Activated CD4-positive, alpha-beta T cell treated with anti-CD3 and anti-CD28 coated beads, Interleukin-2, amount 10 ng/mL, durations not matched to agents 7 days and 5 days (primary cell): ENCODE measurements at regions not wholly inside any gene's neighbourhood (a gene's known extent, or its start where the extent isn't known, plus 50 kb on each side); places are given as distances from the start of the nearest gene placed in this dataset.

ENCODE experiments used
- CTCF ChIA-PET: fragments of 350-600 bp; sonication (Branson Sonifier 250); formaldehyde crosslinking; loops from one replicate; lab custom pipeline; 2021; ENCODE audit warnings: antibody characterized with exemption; lab: Charles Lee
- POLR2A ChIA-PET: fragments of 350-600 bp; sonication (Branson Sonifier 250); formaldehyde crosslinking; loops from one replicate; lab custom pipeline; 2021; ENCODE audit warnings: antibody characterized with exemption; lab: Charles Lee
- DNase-seq: peaks from one replicate; pipeline ENCODE4 v3.0.0-alpha.2; 2020
- H3K27ac Mint-ChIP-seq: one replicate; pipeline ENCODE4 v1.8.0; 2021; ENCODE audit warnings: mild to moderate bottlenecking, moderate library complexity, mixed read lengths
- H3K27me3 Mint-ChIP-seq: one replicate; pipeline ENCODE4 v1.8.0; 2021; ENCODE audit warnings: mixed read lengths
- H3K36me3 Mint-ChIP-seq: one replicate; pipeline ENCODE4 v1.8.0; 2021; ENCODE audit warnings: low read depth, mixed read lengths
- H3K4me1 Mint-ChIP-seq: one replicate; pipeline ENCODE4 v1.8.0; 2021; ENCODE audit warnings: mixed read lengths
- H3K4me3 Mint-ChIP-seq: one replicate; pipeline ENCODE4 v1.8.0; 2021; ENCODE audit warnings: mild to moderate bottlenecking, moderate library complexity, mixed read lengths
- H3K9me3 Mint-ChIP-seq: one replicate; pipeline ENCODE4 v1.8.0; 2021; ENCODE audit warnings: mixed read lengths

- ChIA-PET CTCF (no interaction called here), POLR2A (no interaction called here)
- no peak overlapping the region for H3K27ac Mint-ChIP-seq
- no peaks in the 10 kb centered on the region for H3K4me1 Mint-ChIP-seq
- no peak overlapping the region for H3K4me3 Mint-ChIP-seq
- no peaks in the 10 kb centered on the region for H3K36me3 Mint-ChIP-seq
- no peaks in the 10 kb centered on the region for H3K27me3 Mint-ChIP-seq
- H3K9me3 Mint-ChIP-seq = peaks cover 2% of the 10 kb centered on the region
- no peak for DNase-seq
These were observed 1490.5 kb downstream of the STIM2 start for GRCh38 chr4:28351102-28351501.

- no peaks in the 10 kb centered on the region for H3K4me1 Mint-ChIP-seq
- peaks cover 2% of the 10 kb centered on the region for H3K9me3 Mint-ChIP-seq
These were observed 1491.2 kb downstream of the STIM2 start for GRCh38 chr4:28351826-28352225.

DNA sequence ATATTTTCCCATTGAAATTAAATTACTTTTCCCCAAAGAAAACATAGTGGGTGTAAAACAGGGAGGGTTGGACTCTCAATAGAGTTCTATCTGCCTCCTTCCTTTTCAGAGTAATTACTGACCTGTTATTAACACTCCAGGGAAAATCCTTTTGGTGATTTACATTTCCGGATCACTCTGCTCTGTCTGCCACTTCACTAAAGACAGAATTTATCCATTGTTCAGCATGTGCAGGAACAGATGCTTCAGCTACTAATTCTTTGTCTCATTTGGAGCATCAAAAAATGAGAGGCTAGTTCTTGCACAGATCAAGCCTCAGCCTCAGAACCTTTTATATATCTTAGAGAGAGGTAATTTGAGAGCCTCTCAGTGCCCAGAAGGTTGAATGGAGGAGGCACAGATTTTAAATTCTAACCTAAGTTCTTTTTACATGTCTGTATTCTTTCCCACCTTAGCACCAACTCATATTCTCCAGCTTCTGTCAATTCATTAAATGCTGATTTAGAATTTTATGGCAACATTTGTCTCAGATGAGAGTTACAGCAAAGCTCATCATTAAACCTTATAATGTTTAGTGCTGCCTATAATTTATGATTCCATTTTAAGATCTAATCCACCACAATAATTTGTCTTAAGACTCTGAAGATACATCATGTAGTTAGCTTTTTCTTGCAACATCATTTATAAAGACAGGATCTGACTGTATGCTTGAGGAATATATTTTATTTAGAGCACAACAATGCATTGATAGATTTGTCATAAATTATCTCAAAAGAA, 1494.4 kb downstream of the STIM2 start:
- ChIA-PET POLR2A (no interaction called here), CTCF (no interaction called here)
- no peaks in the 10 kb centered on the region for H3K27me3 Mint-ChIP-seq
- H3K4me1 Mint-ChIP-seq = no peaks in the 10 kb centered on the region
- no peak overlapping the region for H3K4me3 Mint-ChIP-seq
- no peak overlapping the region for H3K27ac Mint-ChIP-seq
- no peaks in the 10 kb centered on the region for H3K9me3 Mint-ChIP-seq
- no peaks in the 10 kb centered on the region for H3K36me3 Mint-ChIP-seq
- DNase-seq = no peak

More at GRCh38 chr4:28351826-28352225, 1491.2 kb downstream of the STIM2 start:
- Mint-ChIP-seq H3K27ac (no peak overlapping the region), H3K4me3 (no peak overlapping the region), H3K27me3 (no peaks in the 10 kb centered on the region), H3K36me3 (no peaks in the 10 kb centered on the region)
- DNase-seq = no peak
- CTCF ChIA-PET = no interaction called here
- POLR2A ChIA-PET = no interaction called here

GRCh38 chr4:28357990-28358389, 1497.3 kb downstream of the STIM2 start:
- DNase-seq = no peak
- H3K27me3 Mint-ChIP-seq = no peaks in the 10 kb centered on the region
- no peaks in the 10 kb centered on the region for H3K4me1 Mint-ChIP-seq
- H3K4me3 Mint-ChIP-seq = no peak overlapping the region
- H3K36me3 Mint-ChIP-seq = no peaks in the 10 kb centered on the region
- ChIA-PET POLR2A (no interaction called here), CTCF (no interaction called here)
- H3K9me3 Mint-ChIP-seq = no peaks in the 10 kb centered on the region
- H3K27ac Mint-ChIP-seq = no peak overlapping the region

DNA sequence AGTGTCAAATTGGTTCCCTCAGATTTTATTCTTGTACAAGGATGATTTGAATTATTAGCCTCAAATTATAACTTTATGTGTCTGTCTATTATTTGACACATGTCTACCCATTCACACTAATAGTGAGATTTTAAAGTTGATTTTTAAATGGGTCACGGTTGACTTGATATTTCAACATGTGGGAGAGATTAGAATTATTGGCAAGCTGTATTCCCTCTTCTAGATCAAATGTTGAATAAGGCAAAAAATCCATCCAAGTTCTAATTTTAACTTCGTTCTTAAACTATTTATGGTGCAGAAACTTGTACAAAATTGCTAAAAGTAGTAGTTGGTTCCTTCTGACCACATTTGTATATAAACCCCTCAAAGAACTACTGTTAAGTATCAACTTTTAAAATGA, 1498.0 kb downstream of the STIM2 start:
- Mint-ChIP-seq H3K9me3 (no peaks in the 10 kb centered on the region), H3K27ac (no peak overlapping the region), H3K4me3 (no peak overlapping the region), H3K36me3 (no peaks in the 10 kb centered on the region), H3K4me1 (no peaks in the 10 kb centered on the region), H3K27me3 (no peaks in the 10 kb centered on the region)
- POLR2A ChIA-PET = no interaction called here
- no peak for DNase-seq
- CTCF ChIA-PET = no interaction called here

DNA sequence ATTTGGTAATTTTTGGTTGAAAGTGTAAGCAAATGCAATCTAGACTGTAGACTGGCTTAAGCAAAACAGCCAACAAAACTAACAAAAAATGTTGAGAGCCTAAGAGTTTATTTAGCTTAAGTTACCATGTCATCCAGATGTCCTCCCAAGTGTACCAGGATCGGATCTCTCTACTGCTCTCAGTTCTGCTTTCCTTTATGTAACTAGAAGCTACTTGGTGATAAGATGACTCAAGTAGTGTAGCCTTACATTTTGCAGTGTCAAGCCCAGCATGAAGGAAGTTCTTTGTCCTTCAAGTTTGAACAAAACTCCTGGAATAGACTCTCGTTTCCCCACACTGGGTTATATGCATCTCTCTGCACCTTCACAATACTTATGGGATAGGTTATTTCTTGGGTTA, 1500.0 kb downstream of the STIM2 start:
- Mint-ChIP-seq H3K9me3 (peaks cover 4% of the 10 kb centered on the region), H3K27ac (no peak overlapping the region), H3K27me3 (no peaks in the 10 kb centered on the region), H3K36me3 (no peaks in the 10 kb centered on the region), H3K4me1 (no peaks in the 10 kb centered on the region), H3K4me3 (no peak overlapping the region)
- ChIA-PET POLR2A (no interaction called here), CTCF (no interaction called here)
- DNase-seq = no peak

- H3K4me1 Mint-ChIP-seq = no peaks in the 10 kb centered on the region
- POLR2A ChIA-PET = no interaction called here
- CTCF ChIA-PET = no interaction called here
- DNase-seq = no peak
- H3K36me3 Mint-ChIP-seq = no peaks in the 10 kb centered on the region
- no peak overlapping the region for H3K4me3 Mint-ChIP-seq
- H3K27ac Mint-ChIP-seq = no peak overlapping the region
- H3K27me3 Mint-ChIP-seq = no peaks in the 10 kb centered on the region
- H3K9me3 Mint-ChIP-seq = peaks cover 4% of the 10 kb centered on the region
These were observed 1501.5 kb downstream of the STIM2 start for GRCh38 chr4:28362169-28362568.

- peaks cover 9% of the 10 kb centered on the region for H3K9me3 Mint-ChIP-seq
- H3K27ac Mint-ChIP-seq = no peak overlapping the region
- ChIA-PET POLR2A (no interaction called here), CTCF (no interaction called here)
- no peak overlapping the region for H3K4me3 Mint-ChIP-seq
- H3K27me3 Mint-ChIP-seq = no peaks in the 10 kb centered on the region
- H3K36me3 Mint-ChIP-seq = no peaks in the 10 kb centered on the region
- H3K4me1 Mint-ChIP-seq = no peaks in the 10 kb centered on the region
- no peak for DNase-seq
These were observed 1508.9 kb downstream of the STIM2 start for GRCh38 chr4:28369499-28369898.

- Mint-ChIP-seq H3K4me3 (no peak overlapping the region), H3K27me3 (no peaks in the 10 kb centered on the region), H3K4me1 (no peaks in the 10 kb centered on the region), H3K9me3 (peaks cover 8% of the 10 kb centered on the region), H3K36me3 (no peaks in the 10 kb centered on the region), H3K27ac (no peak overlapping the region)
- ChIA-PET POLR2A (no interaction called here), CTCF (no interaction called here)
- no peak for DNase-seq
These were observed 1512.5 kb downstream of the STIM2 start for GRCh38 chr4:28373191-28373590.

DNA sequence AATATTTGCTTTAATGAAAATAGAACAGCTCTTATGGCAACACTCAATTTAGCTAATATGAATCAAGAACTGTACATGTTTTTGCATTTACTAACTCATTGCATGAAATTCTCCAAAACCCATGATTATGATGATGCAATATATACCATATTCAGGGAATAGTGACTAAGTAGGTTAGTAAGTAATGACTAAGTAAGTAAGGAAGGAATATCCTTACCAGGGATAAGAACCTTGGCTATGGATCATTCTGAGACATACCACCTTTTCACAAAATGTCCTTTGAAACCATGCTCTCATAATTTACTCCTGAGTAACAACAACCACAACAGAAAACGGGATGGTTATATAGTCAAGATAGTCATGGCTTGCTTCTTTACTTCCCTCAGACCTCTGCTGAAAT, 1513.0 kb downstream of the STIM2 start:
- ChIA-PET POLR2A (no interaction called here), CTCF (no interaction called here)
- DNase-seq = no peak
- H3K4me3 Mint-ChIP-seq = no peak overlapping the region
- peaks cover 10% of the 10 kb centered on the region for H3K9me3 Mint-ChIP-seq
- no peaks in the 10 kb centered on the region for H3K4me1 Mint-ChIP-seq
- H3K36me3 Mint-ChIP-seq = no peaks in the 10 kb centered on the region
- no peak overlapping the region for H3K27ac Mint-ChIP-seq
- no peaks in the 10 kb centered on the region for H3K27me3 Mint-ChIP-seq

- POLR2A ChIA-PET = no interaction called here
- CTCF ChIA-PET = no interaction called here
These were observed 1517.6 kb downstream of the STIM2 start for GRCh38 chr4:28378109-28378830.

GRCh38 chr4:28385801-28386200, 1525.2 kb downstream of the STIM2 start:
- Mint-ChIP-seq H3K4me3 (no peak overlapping the region), H3K36me3 (no peaks in the 10 kb centered on the region), H3K27ac (no peak overlapping the region), H3K9me3 (no peaks in the 10 kb centered on the region), H3K4me1 (no peaks in the 10 kb centered on the region), H3K27me3 (no peaks in the 10 kb centered on the region)
- no peak for DNase-seq
- ChIA-PET CTCF (no interaction called here), POLR2A (no interaction called here)

More at GRCh38 chr4:28378109-28378830, 1517.6 kb downstream of the STIM2 start:
- DNase-seq = no peak
- H3K9me3 Mint-ChIP-seq = peaks cover 5% of the 10 kb centered on the region
- no peaks in the 10 kb centered on the region for H3K27me3 Mint-ChIP-seq
- no peaks in the 10 kb centered on the region for H3K36me3 Mint-ChIP-seq
- no peaks in the 10 kb centered on the region for H3K4me1 Mint-ChIP-seq
- no peak overlapping the region for H3K4me3 Mint-ChIP-seq
- no peak overlapping the region for H3K27ac Mint-ChIP-seq

- Mint-ChIP-seq H3K4me3 (no peak overlapping the region), H3K27ac (no peak overlapping the region), H3K27me3 (no peaks in the 10 kb centered on the region), H3K36me3 (no peaks in the 10 kb centered on the region), H3K4me1 (no peaks in the 10 kb centered on the region), H3K9me3 (no peaks in the 10 kb centered on the region)
- no peak for DNase-seq
- CTCF ChIA-PET = no interaction called here
- POLR2A ChIA-PET = no interaction called here
These were observed 1526.1 kb downstream of the STIM2 start for GRCh38 chr4:28386776-28387175.
